ENCODE measurements at regions not wholly inside any gene's neighbourhood (a gene's known extent, or its start where the extent isn't known, plus 50 kb on each side); places are given as distances from the start of the nearest gene placed in this dataset.

GRCh38 chr1:96164053-96164452 is 557.5 kb upstream of the PTBP2 start:
- TF ChIP-seq CTCF (IDR thresholded peaks at IDR 0.05; ENCODE audit: insufficient read depth, low read length, poor library complexity, severe bottlenecking) (no peak), EZH2phosphoT487 (conservative IDR thresholded peaks at IDR 0.05; ENCODE audit: low read length) (no peak)
